Kidney epithelial cell (primary cell): ENCODE measurements at regions not wholly inside any gene's neighbourhood (a gene's known extent, or its start where the extent isn't known, plus 50 kb on each side); places are given as distances from the start of the nearest gene placed in this dataset.

Experiments used
- DNase-seq: peaks from one replicate; pipeline ENCODE4 v3.0.0-alpha.2; 2010; ENCODE audit warnings: low read depth
- H3K27me3 ChIP-seq: 2 replicates; pipeline ENCODE4 v1.6.0; 2011; ENCODE audit warnings: low read length; ENCODE audit not compliant: control insufficient read depth, insufficient read depth
- H3K36me3 ChIP-seq: 2 replicates; pipeline ENCODE4 v1.5.1; 2011; ENCODE audit warnings: low read length; ENCODE audit not compliant: control insufficient read depth, insufficient read depth
- H3K4me3 ChIP-seq: 2 replicates; pipeline ENCODE4 v1.5.1; 2011; ENCODE audit warnings: low read depth, mild to moderate bottlenecking, control low read depth, low read length
- CTCF ChIP-seq: IDR thresholded peaks from 2 replicates; pipeline ENCODE4 v1.5.1; 2011; ENCODE audit warnings: mild to moderate bottlenecking, moderate library complexity, low read length, control low read depth, inconsistent platforms; ENCODE audit not compliant: insufficient read depth, poor library complexity, severe bottlenecking

GRCh38 chr1:79845936-79846335 lies 839.4 kb upstream of the ADGRL4 start:
- TF ChIP-seq CTCF: no peak
- no peaks in the 10 kb centered on the region for H3K36me3 ChIP-seq
- DNase-seq: no peak
- no peak overlapping the region for H3K4me3 ChIP-seq
- H3K27me3 ChIP-seq: no peaks in the 10 kb centered on the region

GRCh38 chr1:79842811-79843210 lies 836.3 kb upstream of the ADGRL4 start:
- Histone ChIP-seq H3K4me3 (no peak overlapping the region), H3K27me3 (no peaks in the 10 kb centered on the region), H3K36me3 (no peaks in the 10 kb centered on the region)
- TF ChIP-seq CTCF: no peak
- no peak for DNase-seq

GRCh38 chr1:79839882-79840281 lies 833.4 kb upstream of the ADGRL4 start:
- no peak for DNase-seq
- Histone ChIP-seq H3K27me3 (no peaks in the 10 kb centered on the region), H3K4me3 (no peak overlapping the region), H3K36me3 (no peaks in the 10 kb centered on the region)
- no peak for TF ChIP-seq CTCF

GRCh38 chr1:79827446-79827845 lies 820.9 kb upstream of the ADGRL4 start:
- no peak for TF ChIP-seq CTCF
- H3K4me3 ChIP-seq: no peak overlapping the region

GRCh38 chr1:79825551-79825950 lies 819.0 kb upstream of the ADGRL4 start:
- TF ChIP-seq CTCF: no peak
- no peak for DNase-seq
- no peaks in the 10 kb centered on the region for H3K27me3 ChIP-seq
- no peaks in the 10 kb centered on the region for H3K36me3 ChIP-seq
- H3K4me3 ChIP-seq: no peak overlapping the region

More at GRCh38 chr1:79827446-79827845, 820.9 kb upstream of the ADGRL4 start:
- Histone ChIP-seq H3K27me3 (no peaks in the 10 kb centered on the region), H3K36me3 (no peaks in the 10 kb centered on the region)
- no peak for DNase-seq

- no peak for DNase-seq
- no peaks in the 10 kb centered on the region for H3K36me3 ChIP-seq
- no peaks in the 10 kb centered on the region for H3K27me3 ChIP-seq
- no peak for TF ChIP-seq CTCF
- no peak overlapping the region for H3K4me3 ChIP-seq
Measured at GRCh38 chr1:79822053-79822452, 815.5 kb upstream of the ADGRL4 start.
